Ovary (tissue), 3 donors: ENCODE measurements at regions not wholly inside any gene's neighbourhood (a gene's known extent, or its start where the extent isn't known, plus 50 kb on each side); places are given as distances from the start of the nearest gene placed in this dataset.
"Not testable (repeated sequence)": the region's sequence is repeated elsewhere in the genome, so short reads cannot be mapped to it uniquely, and the experiment has no call there.

Source experiments
- POLR2A ChIP-seq: fragments of 450-650 bp; IDR thresholded peaks from one replicate; pipeline ENCODE4 v1.6.1; 2017; ENCODE audit warnings: antibody characterized with exemption, mild to moderate bottlenecking, moderate library complexity
- TF ChIP-seq, protein P1 (sequence below), 3 donors: fragments of 450-650 bp in 2 of 3; fragments of 200-600 bp in 1 of 3; IDR thresholded peaks; one replicate each; pipeline versions ENCODE4 v1.5.1 to v1.8.0; 2016 to 2022; ENCODE audit warnings: antibody characterized with exemption in 3 of 3, mild to moderate bottlenecking in 1 of 3
- donor health status: DM: no; HTN: no; CAD: no.

DNA sequence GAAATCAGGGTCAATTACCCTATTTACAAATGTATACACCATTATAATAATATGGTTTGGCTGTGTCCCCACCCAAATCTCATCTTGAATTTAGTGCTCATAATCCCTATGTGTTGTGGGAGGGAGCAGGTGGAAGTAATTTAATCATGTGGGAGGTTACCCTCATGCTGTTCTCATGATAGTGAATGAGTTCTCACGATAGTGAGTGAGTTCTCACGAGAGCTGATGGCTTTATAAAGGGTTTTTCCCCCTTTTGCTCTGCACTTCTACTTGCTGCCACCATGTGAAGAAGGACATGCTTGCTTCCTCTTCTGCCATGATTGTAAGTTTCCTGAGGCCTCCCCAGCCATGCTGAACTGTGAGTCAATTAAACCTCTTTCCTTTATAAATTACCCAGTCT is 426.2 kb downstream of the AGTPBP1 start:
- TF ChIP-seq, protein P1, sequence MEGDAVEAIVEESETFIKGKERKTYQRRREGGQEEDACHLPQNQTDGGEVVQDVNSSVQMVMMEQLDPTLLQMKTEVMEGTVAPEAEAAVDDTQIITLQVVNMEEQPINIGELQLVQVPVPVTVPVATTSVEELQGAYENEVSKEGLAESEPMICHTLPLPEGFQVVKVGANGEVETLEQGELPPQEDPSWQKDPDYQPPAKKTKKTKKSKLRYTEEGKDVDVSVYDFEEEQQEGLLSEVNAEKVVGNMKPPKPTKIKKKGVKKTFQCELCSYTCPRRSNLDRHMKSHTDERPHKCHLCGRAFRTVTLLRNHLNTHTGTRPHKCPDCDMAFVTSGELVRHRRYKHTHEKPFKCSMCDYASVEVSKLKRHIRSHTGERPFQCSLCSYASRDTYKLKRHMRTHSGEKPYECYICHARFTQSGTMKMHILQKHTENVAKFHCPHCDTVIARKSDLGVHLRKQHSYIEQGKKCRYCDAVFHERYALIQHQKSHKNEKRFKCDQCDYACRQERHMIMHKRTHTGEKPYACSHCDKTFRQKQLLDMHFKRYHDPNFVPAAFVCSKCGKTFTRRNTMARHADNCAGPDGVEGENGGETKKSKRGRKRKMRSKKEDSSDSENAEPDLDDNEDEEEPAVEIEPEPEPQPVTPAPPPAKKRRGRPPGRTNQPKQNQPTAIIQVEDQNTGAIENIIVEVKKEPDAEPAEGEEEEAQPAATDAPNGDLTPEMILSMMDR (IDR thresholded peaks at IDR 0.05), result not testable (repeated sequence)
- TF ChIP-seq POLR2A, result not testable (repeated sequence)
